Natural killer cell (primary cell): ENCODE measurements at regions not wholly inside any gene's neighbourhood (a gene's known extent, or its start where the extent isn't known, plus 50 kb on each side); places are given as distances from the start of the nearest gene placed in this dataset.

ENCODE experiments used
- ATAC-seq, 3 donors: fragments of 150-1000 bp in 2 of 3; fragments of 200-7000 bp in 1 of 3; cut with Tn5 transposase; 1 replicate in 1 of 3; 2 replicates in 2 of 3; pipeline ENCODE4 v1.10.0; 2021; ENCODE audit warnings: mild to moderate bottlenecking in 2 of 3, moderate library complexity in 2 of 3
- DNase-seq, 2 donors: peaks; one replicate each; pipeline versions ENCODE4 v3.0.0 to v3.0.0-alpha.2; 2013 to 2021; ENCODE audit warnings: mixed read lengths in 1 of 2
- H3K27ac ChIP-seq: one replicate; pipeline ENCODE4 v1.5.1; 2013; ENCODE audit warnings: mild to moderate bottlenecking, low read length
- H3K27me3 ChIP-seq: one replicate; pipeline ENCODE4 v1.6.1; 2013; ENCODE audit warnings: low read length; ENCODE audit not compliant: control insufficient read depth, insufficient read depth
- H3K36me3 ChIP-seq: one replicate; pipeline ENCODE4 v1.6.1; 2013; ENCODE audit warnings: low read length; ENCODE audit not compliant: control insufficient read depth, insufficient read depth
- H3K4me1 ChIP-seq: one replicate; pipeline ENCODE4 v1.6.1; 2013; ENCODE audit warnings: low read length; ENCODE audit not compliant: control insufficient read depth, insufficient read depth
- H3K4me3 ChIP-seq: one replicate; pipeline ENCODE4 v1.5.1; 2013; ENCODE audit warnings: low read length
- H3K9me3 ChIP-seq: one replicate; pipeline ENCODE4 v1.6.1; 2013; ENCODE audit warnings: low read length; ENCODE audit not compliant: control insufficient read depth, insufficient read depth
- H3K27ac Mint-ChIP-seq, 2 donors: one replicate each; pipeline ENCODE4 v1.8.0; 2022; ENCODE audit warnings: mild to moderate bottlenecking in 2 of 2, mixed read lengths in 2 of 2, moderate library complexity in 1 of 2
- H3K27me3 Mint-ChIP-seq, 2 donors: one replicate each; pipeline ENCODE4 v1.8.0; 2022; ENCODE audit warnings: low read depth in 2 of 2, mixed read lengths in 2 of 2
- H3K36me3 Mint-ChIP-seq: one replicate; pipeline ENCODE4 v1.8.0; 2022; ENCODE audit warnings: mixed read lengths
- H3K4me1 Mint-ChIP-seq, 2 donors: one replicate each; pipeline ENCODE4 v1.8.0; 2022; ENCODE audit warnings: mixed read lengths in 2 of 2
- H3K4me3 Mint-ChIP-seq: one replicate; pipeline ENCODE4 v1.8.0; 2022; ENCODE audit warnings: mild to moderate bottlenecking, moderate library complexity, mixed read lengths
- H3K9me3 Mint-ChIP-seq, 2 donors: one replicate each; pipeline ENCODE4 v1.8.0; 2022; ENCODE audit warnings: mixed read lengths in 2 of 2
- CTCF ChIP-seq: fragments of 200-600 bp; IDR thresholded peaks from one replicate; pipeline ENCODE4 v1.8.0; 2022; ENCODE audit warnings: antibody characterized with exemption
- WGBS: methylation state at CpG from one replicate; pipeline ENCODE4 v1.1.7; 2013; ENCODE audit warnings: missing lambda C conversion rate; ENCODE audit not compliant: insufficient coverage; 5-methylcytosine and 5-hydroxymethylcytosine counted together
- intact Hi-C: fragments of 100-400 bp; cut with micrococcal nuclease; formaldehyde crosslinking; loops from one replicate; pipeline ENCODE4 v1.14.2; 2022

- Histone ChIP-seq H3K27ac (no peak overlapping the region), H3K27me3 (no peaks in the 10 kb centered on the region), H3K36me3 (no peaks in the 10 kb centered on the region), H3K4me1 (no peaks in the 10 kb centered on the region), H3K9me3 (no peaks in the 10 kb centered on the region), H3K4me3 (no peak overlapping the region)
- intact Hi-C loops = no loop called here
- no peak for TF ChIP-seq CTCF
- Mint-ChIP-seq H3K36me3 (no peaks in the 10 kb centered on the region), H3K27me3 (no peaks in the 10 kb centered on the region), H3K27ac (no peak overlapping the region), H3K4me3 (no peak overlapping the region), H3K4me1 (no peaks in the 10 kb centered on the region), H3K9me3 (peaks cover 7 to 8% of the 10 kb centered on the region in 2 donors)
- ATAC-seq (no peak), DNase-seq (no peak)
- WGBS = no CpG with 5 or more reads among the region's 2 CpGs
Observed at GRCh38 chr3:161575901-161576300, 79.3 kb downstream of the OTOL1 start.

- Histone ChIP-seq H3K36me3 (no peaks in the 10 kb centered on the region), H3K27ac (no peak overlapping the region), H3K9me3 (no peaks in the 10 kb centered on the region), H3K27me3 (no peaks in the 10 kb centered on the region), H3K4me3 (no peak overlapping the region), H3K4me1 (no peaks in the 10 kb centered on the region)
- DNase-seq (no peak), ATAC-seq (no peak)
- Mint-ChIP-seq H3K27me3 (no peaks in the 10 kb centered on the region), H3K27ac (no peak overlapping the region), H3K9me3 (peaks cover 7 to 8% of the 10 kb centered on the region in 2 donors), H3K36me3 (no peaks in the 10 kb centered on the region), H3K4me1 (no peaks in the 10 kb centered on the region), H3K4me3 (no peak overlapping the region)
- TF ChIP-seq CTCF = no peak
- intact Hi-C loops = no loop called here
- 60% methylated on average over 1 of the region's 2 CpGs for WGBS
Observed at GRCh38 chr3:161576311-161576710, 79.7 kb downstream of the OTOL1 start.

GRCh38 chr3:161576714-161577510 lies 80.3 kb downstream of the OTOL1 start:
- Mint-ChIP-seq H3K27me3 (no peaks in the 10 kb centered on the region), H3K4me3 (no peak overlapping the region), H3K9me3 (peaks cover 7 to 8% of the 10 kb centered on the region in 2 donors), H3K27ac (no peak overlapping the region), H3K36me3 (no peaks in the 10 kb centered on the region), H3K4me1 (no peaks in the 10 kb centered on the region)
- DNase-seq (no peak), ATAC-seq (no peak)
- WGBS = 82% methylated on average over 8 of the region's 9 CpGs
- TF ChIP-seq CTCF = no peak
- H3K36me3 ChIP-seq = no peaks in the 10 kb centered on the region
- H3K4me3 ChIP-seq = no peak overlapping the region
- no peaks in the 10 kb centered on the region for H3K27me3 ChIP-seq
- H3K9me3 ChIP-seq = no peaks in the 10 kb centered on the region
- H3K4me1 ChIP-seq = no peaks in the 10 kb centered on the region
- H3K27ac ChIP-seq = no peak overlapping the region
- intact Hi-C loops = no loop called here

GRCh38 chr3:161577662-161578061 lies 81.1 kb downstream of the OTOL1 start:
- H3K27ac ChIP-seq = no peak overlapping the region
- Mint-ChIP-seq H3K27me3 (no peaks in the 10 kb centered on the region), H3K9me3 (peaks cover 7 to 8% of the 10 kb centered on the region in 2 donors), H3K36me3 (no peaks in the 10 kb centered on the region), H3K4me1 (no peaks in the 10 kb centered on the region), H3K4me3 (no peak overlapping the region), H3K27ac (no peak overlapping the region)
- H3K36me3 ChIP-seq = no peaks in the 10 kb centered on the region
- TF ChIP-seq CTCF = no peak
- H3K4me3 ChIP-seq = no peak overlapping the region
- 100% methylated on average over 1 of the region's 1 CpG for WGBS
- intact Hi-C loops = no loop called here
- H3K9me3 ChIP-seq = no peaks in the 10 kb centered on the region
- no peaks in the 10 kb centered on the region for H3K27me3 ChIP-seq
- no peaks in the 10 kb centered on the region for H3K4me1 ChIP-seq
- DNase-seq (no peak), ATAC-seq (no peak)
